Gastrocnemius medialis (tissue), 4 donors: ENCODE measurements at regions not wholly inside any gene's neighbourhood (a gene's known extent, or its start where the extent isn't known, plus 50 kb on each side); places are given as distances from the start of the nearest gene placed in this dataset.

Source experiments
- CTCF ChIP-seq, 5 experiments: fragments of 450-650 bp in 3 of 5; fragments of 200-600 bp in 2 of 5; sonication (generic) in 2 of 5; IDR thresholded peaks in 4 of 5; conservative IDR thresholded peaks in 1 of 5; 1 replicate in 4 of 5; 2 replicates in 1 of 5; pipeline ENCODE4 v1.5.1; 2016 to 2019; ENCODE audit warnings: antibody characterized with exemption in 5 of 5, mild to moderate bottlenecking in 3 of 5, moderate library complexity in 3 of 5
- POLR2A ChIP-seq, 2 donors: fragments of 450-650 bp; IDR thresholded peaks; one replicate each; pipeline ENCODE4 v1.6.1; 2017; ENCODE audit warnings: antibody characterized with exemption in 2 of 2, mild to moderate bottlenecking in 2 of 2, moderate library complexity in 2 of 2

GRCh38 chr7:362402-363096 lies 72.6 kb downstream of the FOXL3 start:
- TF ChIP-seq CTCF (IDR thresholded peaks at IDR 0.05 in 4 of 5, conservative IDR thresholded peaks at IDR 0.05 in 1 of 5) (no peak), POLR2A (IDR thresholded peaks at IDR 0.05) (no peak)
